A673 (cell line): ENCODE measurements at regions not wholly inside any gene's neighbourhood (a gene's known extent, or its start where the extent isn't known, plus 50 kb on each side); places are given as distances from the start of the nearest gene placed in this dataset.

Experiments used
- EZH2 ChIP-seq: fragments of 200-600 bp; sonication (generic); IDR thresholded peaks from 2 replicates; pipeline ENCODE4 v1.6.1; 2017; ENCODE audit warnings: borderline replicate concordance, low read depth, mild to moderate bottlenecking, mixed read lengths, antibody characterized with exemption, low read length; ENCODE audit not compliant: poor library complexity, severe bottlenecking
- TF ChIP-seq, protein P1 (sequence below): fragments of 300-800, 200-600 bp; sonication (generic); conservative IDR thresholded peaks from 2 replicates; pipeline ENCODE4 v1.5.1; 2017; ENCODE audit warnings: low read depth, mild to moderate bottlenecking, antibody characterized with exemption, low read length, moderate library complexity, mixed read lengths

DNA sequence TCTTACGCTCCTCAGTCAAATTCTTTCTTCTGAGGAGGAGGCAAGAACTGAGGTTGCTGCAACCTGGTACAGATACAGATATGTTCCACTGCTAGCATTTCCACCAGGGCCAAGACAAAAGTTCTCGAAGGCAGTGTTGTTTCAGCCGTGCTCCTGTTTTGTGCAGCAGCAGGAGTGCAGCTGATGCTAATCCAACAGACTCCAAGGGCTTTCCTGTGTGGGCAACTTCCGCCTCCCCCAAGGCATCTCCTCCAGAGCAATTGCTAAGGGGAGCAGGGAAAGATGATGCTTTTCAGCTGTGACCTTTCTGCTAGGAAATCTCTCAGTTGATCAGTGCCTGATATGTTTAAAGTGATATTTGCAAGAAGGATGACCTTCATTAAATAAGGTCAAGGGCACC is 52.6 kb upstream of the DAPL1 start:
- TF ChIP-seq, protein P1, sequence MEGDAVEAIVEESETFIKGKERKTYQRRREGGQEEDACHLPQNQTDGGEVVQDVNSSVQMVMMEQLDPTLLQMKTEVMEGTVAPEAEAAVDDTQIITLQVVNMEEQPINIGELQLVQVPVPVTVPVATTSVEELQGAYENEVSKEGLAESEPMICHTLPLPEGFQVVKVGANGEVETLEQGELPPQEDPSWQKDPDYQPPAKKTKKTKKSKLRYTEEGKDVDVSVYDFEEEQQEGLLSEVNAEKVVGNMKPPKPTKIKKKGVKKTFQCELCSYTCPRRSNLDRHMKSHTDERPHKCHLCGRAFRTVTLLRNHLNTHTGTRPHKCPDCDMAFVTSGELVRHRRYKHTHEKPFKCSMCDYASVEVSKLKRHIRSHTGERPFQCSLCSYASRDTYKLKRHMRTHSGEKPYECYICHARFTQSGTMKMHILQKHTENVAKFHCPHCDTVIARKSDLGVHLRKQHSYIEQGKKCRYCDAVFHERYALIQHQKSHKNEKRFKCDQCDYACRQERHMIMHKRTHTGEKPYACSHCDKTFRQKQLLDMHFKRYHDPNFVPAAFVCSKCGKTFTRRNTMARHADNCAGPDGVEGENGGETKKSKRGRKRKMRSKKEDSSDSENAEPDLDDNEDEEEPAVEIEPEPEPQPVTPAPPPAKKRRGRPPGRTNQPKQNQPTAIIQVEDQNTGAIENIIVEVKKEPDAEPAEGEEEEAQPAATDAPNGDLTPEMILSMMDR, result no peak
- no peak for TF ChIP-seq EZH2
